ENCODE measurements at regions not wholly inside any gene's neighbourhood (a gene's known extent, or its start where the extent isn't known, plus 50 kb on each side); places are given as distances from the start of the nearest gene placed in this dataset.

DNA sequence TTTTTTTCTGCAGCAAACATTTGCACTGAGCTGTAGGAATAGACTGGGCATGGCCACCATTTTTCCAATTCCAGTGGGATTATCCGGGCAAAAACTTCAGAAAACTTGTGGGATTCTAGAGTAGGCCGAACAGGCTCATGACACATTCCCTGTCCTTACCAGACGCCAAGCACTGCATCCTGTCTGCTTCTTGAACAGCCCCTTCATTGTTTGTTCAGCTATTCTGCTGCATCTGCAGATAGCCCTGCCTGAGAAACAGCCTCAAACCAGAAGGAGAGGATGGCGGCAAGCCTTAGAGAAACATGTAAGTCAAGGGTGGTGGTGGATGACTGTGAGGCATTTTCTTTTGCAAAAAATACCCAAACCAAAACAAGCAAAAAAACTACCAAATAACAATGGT lies 111.8 kb upstream of the NTRK2 start:
- TF ChIP-seq, protein P1, sequence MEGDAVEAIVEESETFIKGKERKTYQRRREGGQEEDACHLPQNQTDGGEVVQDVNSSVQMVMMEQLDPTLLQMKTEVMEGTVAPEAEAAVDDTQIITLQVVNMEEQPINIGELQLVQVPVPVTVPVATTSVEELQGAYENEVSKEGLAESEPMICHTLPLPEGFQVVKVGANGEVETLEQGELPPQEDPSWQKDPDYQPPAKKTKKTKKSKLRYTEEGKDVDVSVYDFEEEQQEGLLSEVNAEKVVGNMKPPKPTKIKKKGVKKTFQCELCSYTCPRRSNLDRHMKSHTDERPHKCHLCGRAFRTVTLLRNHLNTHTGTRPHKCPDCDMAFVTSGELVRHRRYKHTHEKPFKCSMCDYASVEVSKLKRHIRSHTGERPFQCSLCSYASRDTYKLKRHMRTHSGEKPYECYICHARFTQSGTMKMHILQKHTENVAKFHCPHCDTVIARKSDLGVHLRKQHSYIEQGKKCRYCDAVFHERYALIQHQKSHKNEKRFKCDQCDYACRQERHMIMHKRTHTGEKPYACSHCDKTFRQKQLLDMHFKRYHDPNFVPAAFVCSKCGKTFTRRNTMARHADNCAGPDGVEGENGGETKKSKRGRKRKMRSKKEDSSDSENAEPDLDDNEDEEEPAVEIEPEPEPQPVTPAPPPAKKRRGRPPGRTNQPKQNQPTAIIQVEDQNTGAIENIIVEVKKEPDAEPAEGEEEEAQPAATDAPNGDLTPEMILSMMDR (IDR thresholded peaks at IDR 0.05 in 2 of 3, conservative IDR thresholded peaks at IDR 0.05 in 1 of 3; ENCODE audit: borderline replicate concordance in 1 of 3, insufficient read depth in 1 of 3, low read depth in 2 of 3, low read length in 2 of 3) = no peak
- TF ChIP-seq, protein P2, sequence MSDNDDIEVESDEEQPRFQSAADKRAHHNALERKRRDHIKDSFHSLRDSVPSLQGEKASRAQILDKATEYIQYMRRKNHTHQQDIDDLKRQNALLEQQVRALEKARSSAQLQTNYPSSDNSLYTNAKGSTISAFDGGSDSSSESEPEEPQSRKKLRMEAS (IDR thresholded peaks at IDR 0.05) = no peak
- no peak for TF ChIP-seq POLR2A (IDR thresholded peaks at IDR 0.05; ENCODE audit: borderline replicate concordance, extremely low read depth, insufficient read depth, insufficient read length)
- no peak for TF ChIP-seq SP1 (IDR thresholded peaks at IDR 0.05; ENCODE audit: low read depth)
- no peak for TF ChIP-seq RAD21 (IDR thresholded peaks at IDR 0.05; ENCODE audit: low read depth)
- TF ChIP-seq SIN3A (IDR thresholded peaks at IDR 0.05; ENCODE audit: low read depth) = no peak
- TF ChIP-seq CBX3 (IDR thresholded peaks at IDR 0.05; ENCODE audit: low read depth) = no peak
- TF ChIP-seq EZH2 (IDR thresholded peaks at IDR 0.05) = no peak
- TF ChIP-seq, protein P3, sequence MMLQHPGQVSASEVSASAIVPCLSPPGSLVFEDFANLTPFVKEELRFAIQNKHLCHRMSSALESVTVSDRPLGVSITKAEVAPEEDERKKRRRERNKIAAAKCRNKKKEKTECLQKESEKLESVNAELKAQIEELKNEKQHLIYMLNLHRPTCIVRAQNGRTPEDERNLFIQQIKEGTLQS (IDR thresholded peaks at IDR 0.05) = no peak

All from HCT116 (cell line).